GM20431 (cell line): ENCODE measurements at regions not wholly inside any gene's neighbourhood (a gene's known extent, or its start where the extent isn't known, plus 50 kb on each side); places are given as distances from the start of the nearest gene placed in this dataset.
"Not testable (repeated sequence)": the region's sequence is repeated elsewhere in the genome, so short reads cannot be mapped to it uniquely, and the experiment has no call there.

ENCODE experiments used
- in situ Hi-C: fragments of 300-500 bp; cut with MseI, MboI; formaldehyde crosslinking; loops from one replicate; pipeline ENCODE4 v1.15.0; 2020; ENCODE audit warnings: low sequenced_read_pairs; ENCODE audit not compliant: unreplicated experiment

DNA sequence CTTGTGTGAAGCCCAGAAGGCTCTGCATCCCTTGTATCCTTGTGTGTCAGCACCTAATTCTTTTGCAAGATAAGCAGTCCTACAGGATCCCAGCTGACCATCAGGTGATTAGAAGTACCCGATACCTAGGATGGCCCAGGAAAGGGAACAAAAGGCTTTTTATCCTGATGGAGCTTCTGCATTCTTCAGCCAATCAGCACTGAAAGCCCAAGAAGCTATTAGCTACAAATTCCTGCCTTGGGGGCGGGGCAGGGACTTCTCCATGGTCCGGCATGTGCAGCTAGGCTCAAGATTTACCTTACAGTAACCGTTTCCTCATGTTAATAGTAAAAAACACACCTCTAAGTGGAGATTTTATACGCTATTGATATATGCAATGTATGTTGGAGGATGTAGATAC is 264.6 kb upstream of the THUMPD2 start:
- in situ Hi-C loops = no loop called here

DNA sequence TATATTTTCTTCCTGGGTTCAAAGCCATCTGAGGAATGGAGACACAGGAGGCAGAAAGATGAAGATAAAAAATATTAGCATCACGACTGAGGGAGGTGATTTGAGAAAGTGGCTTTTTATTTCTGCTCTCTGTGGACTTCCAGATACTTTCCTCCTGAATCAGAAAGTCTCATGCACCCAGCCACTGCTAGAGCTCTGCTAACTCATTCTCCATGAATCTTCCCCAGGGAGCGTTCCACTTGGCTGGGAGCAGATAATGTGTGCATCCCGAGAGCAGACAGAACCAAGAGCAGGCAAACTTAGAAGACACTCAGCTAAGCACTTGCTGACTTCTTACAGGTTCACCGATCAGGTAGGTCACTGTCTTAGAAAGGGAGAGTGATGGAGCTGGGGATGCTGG is 264.1 kb upstream of the THUMPD2 start:
- in situ Hi-C loops = no loop called here

DNA sequence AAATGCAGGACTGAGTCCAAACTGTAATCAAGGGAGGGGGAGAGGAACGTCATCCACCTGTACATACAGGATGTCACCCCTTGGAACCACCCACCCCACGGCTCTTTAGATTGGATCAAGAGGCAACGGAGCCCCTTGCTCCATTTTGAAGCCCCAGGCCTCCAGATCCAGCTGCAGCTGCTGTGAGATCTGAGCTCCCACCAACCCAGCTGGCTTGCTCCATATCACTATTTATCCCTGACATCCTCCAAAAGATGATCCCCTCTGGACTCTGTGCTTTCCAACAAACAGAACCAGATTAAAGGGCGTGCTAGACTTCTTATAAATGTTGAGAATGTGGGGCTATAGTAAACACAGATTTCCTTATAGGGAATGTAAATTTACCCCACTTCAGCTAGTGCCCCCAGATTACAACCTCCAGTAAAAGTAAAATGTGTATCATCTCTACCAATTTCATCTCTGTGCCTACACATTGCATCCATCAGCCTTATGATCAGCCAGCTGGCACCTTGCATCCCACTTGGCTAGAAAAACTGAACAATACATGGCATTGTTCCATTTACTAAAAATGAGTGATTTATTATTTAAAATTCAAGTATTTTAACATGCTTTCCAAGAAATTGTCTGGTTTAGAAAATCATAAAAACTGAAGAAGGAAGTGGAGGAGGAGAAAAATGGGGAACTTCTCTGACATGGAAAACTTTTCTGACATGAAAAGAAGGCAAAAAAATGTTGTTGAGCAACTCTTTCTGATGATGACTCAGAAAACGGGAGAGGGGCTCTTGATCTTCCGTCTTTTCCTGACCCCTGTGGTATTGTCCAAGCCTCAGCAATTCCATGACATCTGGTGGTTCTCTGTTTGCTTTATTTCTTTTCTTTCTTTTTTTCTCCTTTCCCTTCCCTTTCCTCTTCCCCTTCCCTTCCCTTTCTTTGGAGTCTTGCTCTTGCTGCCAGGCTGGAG is 262.6 kb upstream of the THUMPD2 start:
- in situ Hi-C loops = no loop called here

DNA sequence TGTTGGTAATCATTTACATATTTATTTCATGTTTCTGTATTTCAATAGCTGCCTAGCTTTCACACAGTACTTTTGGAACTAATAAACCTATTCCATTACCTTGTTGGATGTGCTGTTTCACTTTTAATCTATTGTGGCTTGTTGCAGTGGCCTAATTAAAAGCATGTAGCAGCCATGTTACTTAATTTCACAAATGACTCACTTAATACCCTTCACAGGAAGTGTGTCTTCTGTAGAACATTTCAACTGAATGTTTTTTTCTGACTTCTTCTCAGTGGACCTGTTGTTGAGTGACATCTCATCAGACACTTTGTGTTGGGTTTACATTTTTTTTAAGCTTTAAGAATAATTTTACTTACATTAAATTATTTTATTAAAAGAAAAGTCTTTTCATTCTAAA is 260.5 kb upstream of the THUMPD2 start:
- in situ Hi-C loops = no loop called here

DNA sequence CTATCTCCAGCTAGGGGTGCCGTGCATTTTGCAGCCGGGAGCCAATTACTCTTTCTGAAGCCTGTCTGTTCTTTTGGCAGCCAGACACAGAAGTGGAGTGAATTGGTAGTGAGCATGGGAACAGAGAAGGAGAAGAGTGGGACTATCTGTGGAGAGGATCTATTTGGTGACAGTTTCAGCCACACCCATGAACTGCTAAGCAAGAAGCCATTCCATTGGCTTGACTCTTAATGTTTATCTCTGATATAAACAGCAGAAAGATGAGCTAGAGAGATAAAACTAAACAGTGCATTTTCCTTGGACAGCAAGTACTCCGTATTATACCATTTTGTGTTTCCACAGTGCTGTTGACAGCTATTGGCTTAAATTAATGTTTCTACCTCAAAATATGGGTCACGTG is 259.6 kb upstream of the THUMPD2 start:
- in situ Hi-C loops = no loop called here

DNA sequence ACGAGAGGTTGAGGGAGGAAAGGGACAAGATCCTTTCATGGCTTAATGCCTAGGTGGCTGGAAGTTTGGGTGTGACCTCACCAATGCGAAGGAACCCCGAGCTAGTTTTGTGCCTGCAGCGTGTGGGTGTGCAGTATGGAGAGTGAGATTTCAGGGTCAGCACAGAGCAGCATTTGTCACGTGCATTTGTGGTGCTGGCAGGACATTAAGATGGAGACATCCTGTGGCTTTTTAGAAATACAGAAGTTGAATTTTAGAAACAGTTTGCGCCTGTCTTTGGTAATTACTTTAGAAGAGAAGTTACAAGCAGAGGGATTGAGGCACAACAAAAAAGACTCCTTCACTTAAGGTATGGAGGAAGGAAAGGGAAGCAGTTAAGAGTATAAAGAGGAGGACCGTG is 258.2 kb upstream of the THUMPD2 start:
- in situ Hi-C loops = no loop called here

DNA sequence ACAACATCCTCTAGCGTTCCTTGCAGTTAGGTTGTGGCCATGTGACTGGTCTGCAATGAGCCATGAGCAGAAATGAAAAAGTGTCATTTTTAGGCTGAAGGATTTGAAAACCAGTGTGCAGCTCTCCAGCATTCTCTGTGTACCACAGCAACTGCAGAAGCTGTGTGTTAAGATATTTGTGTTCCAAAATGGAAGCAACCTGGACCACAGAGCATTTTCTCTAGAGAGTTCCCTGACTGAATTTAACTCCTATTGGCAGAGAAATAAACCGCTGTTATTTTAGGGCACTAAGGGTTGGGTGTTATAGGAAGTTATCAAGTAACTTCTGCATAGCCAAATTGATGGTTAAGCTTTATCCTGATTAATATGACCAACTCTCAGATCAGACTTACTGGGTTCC is 257.2 kb upstream of the THUMPD2 start:
- in situ Hi-C loops = no loop called here

DNA sequence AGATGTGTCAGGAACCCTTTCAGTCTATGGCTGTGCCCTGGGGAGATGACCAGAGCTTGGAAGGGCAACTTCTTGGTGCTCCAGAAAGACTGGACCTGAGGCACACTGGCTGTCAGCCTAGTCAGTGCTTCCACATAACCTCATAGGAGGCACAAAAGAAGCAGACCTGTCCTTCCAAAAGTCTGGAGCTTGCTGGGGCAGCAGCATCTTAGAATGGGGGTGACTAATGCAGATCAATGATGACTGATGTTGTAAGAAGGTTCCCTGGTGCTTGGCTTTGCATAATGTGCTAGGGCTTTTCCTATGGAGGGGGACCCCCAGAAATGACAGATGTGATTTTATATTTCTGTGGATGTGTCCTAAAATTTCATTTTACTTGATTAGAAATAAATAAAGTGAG is 255.7 kb upstream of the THUMPD2 start:
- in situ Hi-C loops = no loop called here

DNA sequence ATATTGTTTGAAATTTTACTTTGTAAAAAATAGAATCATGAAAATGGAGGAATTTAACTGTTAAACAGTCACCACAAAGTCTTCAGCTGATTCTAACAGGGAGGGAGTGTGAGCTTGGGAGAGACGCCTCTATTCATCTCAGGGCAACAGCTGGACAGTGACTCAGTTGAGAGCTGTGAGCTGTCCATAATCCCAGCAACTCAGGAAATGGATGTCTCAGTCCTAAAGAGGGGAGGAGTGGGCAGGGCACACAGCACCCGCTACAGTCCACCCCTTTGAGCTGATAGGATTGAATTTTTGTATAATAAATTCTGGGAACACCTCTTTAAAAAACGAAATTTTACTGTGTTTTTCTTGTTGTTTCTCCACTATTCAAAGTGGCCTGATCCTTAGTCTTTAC is 255.1 kb upstream of the THUMPD2 start:
- in situ Hi-C loops = no loop called here

DNA sequence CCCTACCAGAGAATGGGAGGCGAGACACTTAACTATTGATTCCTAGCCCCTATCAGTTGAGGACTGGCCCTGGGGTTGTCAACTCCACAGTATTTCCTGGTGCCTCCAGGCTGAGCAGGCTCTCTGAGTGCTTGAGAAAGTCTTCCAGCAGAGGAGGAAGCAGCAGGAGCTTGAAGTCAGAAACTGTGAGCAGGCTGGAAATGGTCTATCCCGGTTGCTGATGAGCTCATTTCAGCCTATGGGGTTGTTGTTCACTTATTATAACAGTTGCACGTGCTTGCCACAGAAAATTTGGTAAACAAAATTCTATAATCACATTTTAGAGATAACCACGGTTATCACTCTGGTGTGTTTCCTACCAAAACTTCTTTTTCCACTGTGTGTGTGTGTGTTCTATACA is 254.7 kb upstream of the THUMPD2 start:
- in situ Hi-C loops = no loop called here

DNA sequence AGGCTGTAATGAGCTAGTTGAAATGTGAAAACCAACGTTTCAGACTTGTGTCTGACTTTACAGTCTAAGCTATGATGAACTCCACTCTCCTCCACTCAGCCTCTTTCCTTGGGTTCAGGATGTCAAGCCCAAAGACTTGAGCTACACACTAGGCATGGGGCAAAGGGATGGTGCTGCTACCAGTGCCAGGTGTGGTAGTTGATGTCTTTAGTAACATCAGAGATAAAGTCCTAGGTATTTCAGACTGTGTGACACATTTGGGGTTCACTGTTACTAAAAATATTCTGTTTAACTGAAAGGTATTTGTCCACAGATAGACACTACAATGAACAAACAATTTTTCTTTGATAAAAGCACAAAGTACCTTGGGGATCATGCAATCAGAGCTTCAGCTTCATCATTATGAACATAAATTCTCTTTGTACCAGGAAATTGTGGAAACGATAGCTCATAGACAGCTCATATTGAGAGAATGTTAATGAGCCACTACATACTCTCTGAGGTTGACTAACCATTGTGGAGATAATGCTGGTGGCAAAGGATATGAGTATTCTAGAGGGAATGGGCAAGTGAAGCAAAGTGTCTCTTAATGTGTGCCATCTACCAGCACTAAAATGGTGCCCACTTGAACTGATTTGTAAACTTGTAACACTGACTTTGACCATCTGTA is 253.7 kb upstream of the THUMPD2 start:
- in situ Hi-C loops = no loop called here

DNA sequence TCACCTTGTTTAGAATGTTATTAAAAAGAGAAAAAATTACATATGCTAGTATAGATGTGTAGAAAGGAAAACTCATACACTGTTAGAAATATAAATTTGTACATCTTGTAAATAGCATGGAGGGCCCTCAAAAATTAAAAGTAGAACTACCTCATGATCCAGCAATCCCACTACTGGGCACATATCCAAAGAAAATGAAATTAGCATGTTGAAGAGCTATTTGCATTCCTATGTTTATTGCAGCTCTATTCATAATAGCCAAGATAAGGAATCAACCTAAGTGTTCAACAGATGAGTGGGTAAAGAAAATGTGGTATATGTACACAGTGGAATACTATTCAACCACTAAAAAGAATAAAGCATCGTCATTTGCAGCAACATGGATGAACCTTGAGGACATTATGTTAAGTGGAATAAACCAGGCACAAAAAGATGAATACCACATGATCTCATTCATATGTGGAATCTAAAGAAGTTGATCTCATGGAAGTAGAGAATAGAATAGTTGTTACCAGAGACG is 251.5 kb upstream of the THUMPD2 start:
- in situ Hi-C loops = no loop called here

DNA sequence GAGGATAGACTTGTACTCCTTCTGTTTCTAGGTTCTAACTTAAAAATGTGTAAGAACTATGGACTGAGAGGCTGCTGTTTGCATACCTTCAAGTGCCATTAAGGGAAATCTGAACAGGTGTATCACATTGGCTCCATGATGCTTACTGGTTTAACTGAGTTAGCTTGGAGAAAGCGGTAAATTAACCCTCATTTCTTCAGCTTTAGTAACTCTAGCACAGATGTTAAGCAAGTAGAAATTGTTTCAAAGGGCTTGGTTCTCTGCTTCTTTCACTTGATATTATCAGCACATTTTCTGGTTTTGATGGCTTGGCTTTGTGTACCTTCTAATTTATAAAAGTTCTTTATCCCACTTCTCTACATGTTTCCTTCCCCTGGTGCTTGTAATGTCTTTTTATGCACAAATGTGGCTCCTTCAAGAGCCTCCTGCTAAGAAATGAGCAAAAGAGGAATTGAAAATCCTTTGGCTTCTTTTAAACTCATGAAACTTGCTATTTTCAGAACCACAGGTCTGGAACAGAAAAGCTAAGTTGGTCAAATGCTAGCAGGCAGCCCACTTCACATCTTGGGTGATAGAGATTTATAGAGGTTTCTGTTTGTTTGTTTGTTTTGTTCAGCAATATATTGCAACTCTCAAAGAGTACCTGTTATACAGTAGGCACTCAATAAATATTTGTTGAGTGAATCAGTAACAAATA is 249.9 kb upstream of the THUMPD2 start:
- in situ Hi-C loops = no loop called here

DNA sequence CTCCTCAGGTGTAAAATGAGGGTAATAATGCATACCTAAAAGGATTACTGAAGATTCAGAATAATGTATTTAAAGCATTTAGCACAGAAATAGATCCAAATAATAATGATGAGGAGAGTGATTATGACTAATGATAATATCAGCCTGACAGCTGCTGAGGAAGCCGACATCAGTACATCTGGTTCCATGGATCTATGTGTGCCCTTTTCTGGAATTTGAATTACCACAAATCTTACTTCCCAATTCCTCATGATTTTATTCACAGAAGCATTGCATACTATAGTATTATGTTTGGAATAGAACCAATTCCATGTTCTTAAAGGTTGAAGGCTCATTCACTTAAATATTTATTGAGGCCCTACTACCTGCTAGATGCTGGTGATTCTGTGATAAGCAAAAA is 248.9 kb upstream of the THUMPD2 start:
- in situ Hi-C loops = no loop called here

DNA sequence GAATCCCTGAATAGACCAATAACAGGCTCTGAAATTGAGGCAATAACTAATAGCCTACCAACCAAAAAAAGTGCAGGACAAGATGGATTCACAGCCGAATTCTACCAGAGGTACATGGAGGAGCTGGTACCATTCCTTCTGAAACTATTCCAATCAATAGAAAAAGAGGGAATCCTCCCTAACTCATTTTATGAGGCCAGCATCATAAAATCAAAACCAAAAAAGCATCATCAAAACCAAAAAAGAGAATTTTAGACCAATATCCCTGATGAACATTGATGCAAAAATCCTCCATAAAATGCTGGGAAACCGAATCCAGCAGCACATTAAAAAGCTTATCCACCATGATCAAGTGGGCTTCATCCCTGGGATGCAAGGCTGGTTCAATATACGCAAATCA is 246.2 kb upstream of the THUMPD2 start:
- in situ Hi-C loops = not testable (repeated sequence)

DNA sequence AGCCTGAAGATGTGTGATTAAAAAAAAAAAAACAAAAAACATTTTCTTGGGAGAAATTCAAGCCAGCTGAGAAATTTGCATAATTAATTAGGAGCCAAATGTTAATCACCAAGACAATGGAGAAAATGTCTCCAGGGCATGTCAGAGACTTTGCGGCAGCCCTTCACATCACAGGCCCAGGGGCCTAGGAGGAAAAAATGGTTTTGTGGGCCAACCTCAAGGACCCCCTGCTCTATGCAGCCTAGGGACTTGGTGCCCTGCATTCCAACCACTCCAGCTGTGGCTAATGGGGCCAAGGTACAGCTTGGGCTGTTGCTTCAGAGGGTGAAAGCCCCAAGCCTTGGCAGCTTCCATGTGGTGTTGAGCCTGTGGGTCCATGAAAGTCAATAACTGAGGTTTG is 241.9 kb upstream of the THUMPD2 start:
- in situ Hi-C loops = no loop called here

DNA sequence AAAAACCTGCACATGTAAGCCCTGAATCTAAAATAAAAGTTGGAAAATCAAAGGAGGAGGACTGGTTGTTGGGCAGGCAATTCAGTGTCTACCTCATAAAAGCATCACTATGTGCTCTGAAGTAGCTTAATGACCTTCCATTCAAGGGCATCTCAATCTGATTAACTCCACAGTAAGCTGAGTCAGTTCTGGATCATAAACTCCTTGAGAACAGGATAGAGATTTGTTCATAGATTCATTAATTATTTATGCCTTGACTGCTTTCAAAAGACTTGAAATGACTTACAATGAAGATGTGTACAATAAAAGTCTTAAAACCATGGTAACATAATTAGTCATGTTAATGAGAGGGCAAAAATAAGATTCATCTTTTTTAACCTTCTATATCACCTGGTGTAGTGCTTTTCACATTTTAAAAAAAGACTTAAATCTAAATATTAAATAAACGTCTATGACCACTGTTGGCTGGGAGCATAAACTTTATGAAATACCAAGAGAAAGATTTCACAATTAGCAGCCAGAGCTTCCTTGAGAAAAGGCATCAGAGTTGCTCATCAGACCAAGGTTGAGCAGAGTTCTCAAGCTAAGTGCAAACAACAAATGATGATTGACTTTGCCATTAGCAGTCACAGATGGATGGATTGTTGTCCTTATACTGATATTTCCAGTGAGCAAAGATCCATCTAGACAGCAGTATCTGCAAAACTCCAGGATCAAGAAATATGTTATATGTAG is 237.3 kb upstream of the THUMPD2 start:
- in situ Hi-C loops = no loop called here

DNA sequence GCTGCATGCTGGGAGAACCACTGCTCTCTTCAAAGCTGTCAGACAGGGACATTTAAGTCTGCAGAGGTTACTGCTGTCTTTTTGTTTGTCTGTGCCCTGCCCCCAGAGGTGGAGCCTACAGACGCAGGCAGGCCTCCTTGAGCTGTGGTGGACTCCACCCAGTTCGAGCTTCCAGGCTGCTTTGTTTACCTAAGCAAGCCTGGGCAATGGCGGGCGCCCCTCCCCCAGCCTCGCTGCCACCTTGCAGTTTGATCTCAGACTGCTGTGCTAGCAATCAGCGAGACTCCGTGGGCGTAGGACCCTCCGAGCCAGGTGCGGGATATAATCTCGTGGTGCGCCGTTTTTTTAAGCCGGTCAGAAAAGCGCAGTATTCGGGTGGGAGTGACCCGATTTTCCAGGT is 234.9 kb upstream of the THUMPD2 start:
- in situ Hi-C loops = not testable (repeated sequence)

DNA sequence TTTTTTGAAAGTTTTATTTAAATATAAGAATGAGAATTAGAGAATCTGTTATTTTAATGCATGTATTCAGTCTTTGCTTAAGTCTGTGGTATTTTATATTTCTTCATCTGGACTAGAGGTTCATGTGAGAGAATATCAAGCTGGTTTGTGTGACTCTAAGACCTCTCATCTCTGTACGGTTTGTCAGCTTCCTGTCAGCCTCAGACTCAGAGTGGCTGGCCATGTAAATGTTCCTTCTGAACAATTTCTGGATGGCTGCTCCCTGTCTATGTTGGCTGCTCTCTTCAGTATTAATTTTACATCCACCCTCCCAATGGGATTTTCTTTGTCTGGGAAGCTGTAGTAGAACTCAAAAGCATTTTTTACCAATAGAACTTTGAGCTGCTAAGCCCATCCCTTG is 225.3 kb upstream of the THUMPD2 start:
- in situ Hi-C loops = no loop called here

DNA sequence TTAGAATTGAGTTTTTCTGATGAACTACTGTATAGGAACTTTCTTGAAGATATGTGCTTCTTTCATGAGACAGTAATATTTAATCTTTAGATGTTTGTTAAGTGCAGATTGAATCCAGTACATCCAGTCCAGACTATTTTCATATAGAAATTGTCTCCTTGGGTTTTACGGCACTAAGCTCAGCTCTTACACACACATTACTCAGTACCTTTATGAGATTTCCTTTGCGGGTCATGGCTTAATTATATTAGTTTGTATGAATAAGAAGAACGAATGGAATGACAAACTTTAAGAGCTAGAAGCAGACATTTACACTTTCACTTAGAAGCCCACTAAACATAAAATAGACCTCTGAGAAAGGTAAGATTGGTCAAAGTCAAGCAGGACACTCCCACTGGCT is 223.3 kb upstream of the THUMPD2 start:
- in situ Hi-C loops = no loop called here
